SK-N-SH (cell line): ENCODE measurements at regions not wholly inside any gene's neighbourhood (a gene's known extent, or its start where the extent isn't known, plus 50 kb on each side); places are given as distances from the start of the nearest gene placed in this dataset.
"Not testable (repeated sequence)": the region's sequence is repeated elsewhere in the genome, so short reads cannot be mapped to it uniquely, and the experiment has no call there.

Source experiments
- CTCF ChIA-PET: fragments of 300-600, 350-600 bp; formaldehyde crosslinking; extraction: SDS; loops from one replicate; lab custom pipeline; 2021; lab: Yijun Ruan, JAX
- POLR2A ChIA-PET: fragments of 350-600 bp; sonication (Branson Sonifier 250); formaldehyde crosslinking; extraction: SDS; loops from one replicate; lab custom pipeline; 2020; ENCODE audit warnings: antibody characterized with exemption, inconsistent platforms; lab: Yijun Ruan, JAX
- DNase-seq: peaks from one replicate; pipeline ENCODE4 v3.0.0; 2012
- H2AFZ ChIP-seq: fragments of 200-600 bp; sonication (generic); 2 replicates; pipeline ENCODE4 v1.8.1; 2016; ENCODE audit warnings: antibody characterized with exemption, mild to moderate bottlenecking, low read depth
- H3F3A ChIP-seq: fragments of 200-600 bp; sonication (generic); replicated peaks from 2 replicates; pipeline ENCODE3; 2016; ENCODE audit warnings: antibody characterized with exemption, mild to moderate bottlenecking; ENCODE audit not compliant: insufficient read depth
- H3K27ac ChIP-seq, 2 experiments: fragments of 200-500 bp in 1 of 2; fragments of 200-600 bp in 1 of 2; sonication (Bioruptor generic) in 1 of 2; sonication (generic), shearing (Covaris generic) in 1 of 2; 2 replicates each; pipeline versions ENCODE4 v1.5.1 to v1.6.1; 2014 to 2016; ENCODE audit warnings: low read depth in 2 of 2, inconsistent platforms in 1 of 2, low read length in 1 of 2, mild to moderate bottlenecking in 1 of 2, mixed read lengths in 1 of 2
- H3K27me3 ChIP-seq: fragments of 200-600 bp; sonication (generic), shearing (Covaris generic); 2 replicates; pipeline ENCODE4 v1.6.1; 2016; ENCODE audit warnings: mixed run types; ENCODE audit not compliant: insufficient read depth
- H3K36me3 ChIP-seq, 2 experiments: fragments of 200-500 bp in 1 of 2; fragments of 200-600 bp in 1 of 2; sonication (Bioruptor generic) in 1 of 2; sonication (generic) in 1 of 2; replicated peaks in 1 of 2; 2 replicates each; pipeline versions ENCODE3 to v1.5.1; 2014 to 2016; ENCODE audit warnings: low read length in 1 of 2, mild to moderate bottlenecking in 1 of 2; ENCODE audit not compliant: insufficient read depth in 2 of 2, control insufficient read depth in 1 of 2
- H3K4me1 ChIP-seq, 2 experiments: fragments of 200-500 bp in 1 of 2; fragments of 200-600 bp in 1 of 2; sonication (Bioruptor generic) in 1 of 2; sonication (generic), shearing (Covaris generic) in 1 of 2; 2 replicates each; pipeline versions ENCODE4 v1.5.1 to v1.6.1; 2014 to 2016; ENCODE audit warnings: low read depth in 1 of 2, low read length in 1 of 2, mixed run types in 1 of 2; ENCODE audit not compliant: insufficient read depth in 2 of 2, control insufficient read depth in 1 of 2
- H3K4me2 ChIP-seq: fragments of 200-600 bp; sonication (generic), shearing (Covaris generic); 2 replicates; pipeline ENCODE4 v1.6.1; 2017; ENCODE audit warnings: mixed run types
- H3K4me3 ChIP-seq, 2 experiments: fragments of 200-500 bp in 1 of 2; fragments of 200-600 bp in 1 of 2; sonication (Bioruptor generic) in 1 of 2; sonication (generic), shearing (Covaris generic) in 1 of 2; 2 replicates each; pipeline versions ENCODE4 v1.5.1 to v1.8.1; 2014 to 2016; ENCODE audit warnings: low read depth in 2 of 2, inconsistent platforms in 1 of 2, low read length in 1 of 2, mild to moderate bottlenecking in 1 of 2, mixed read lengths in 1 of 2, moderate library complexity in 1 of 2
- H3K79me2 ChIP-seq: fragments of 200-600 bp; sonication (generic); 2 replicates; pipeline ENCODE4 v1.8.1; 2017; ENCODE audit warnings: mild to moderate bottlenecking; ENCODE audit not compliant: insufficient read depth
- H3K9ac ChIP-seq: fragments of 200-600 bp; sonication (generic); 2 replicates; pipeline ENCODE4 v1.6.1; 2017; ENCODE audit warnings: mixed run types
- H3K9me2 ChIP-seq: fragments of 200-600 bp; sonication (generic); 2 replicates; pipeline ENCODE4 v1.6.1; 2017; ENCODE audit warnings: mixed run types
- H3K9me3 ChIP-seq: fragments of 200-600 bp; sonication (generic); 2 replicates; pipeline ENCODE4 v1.6.1; 2017; ENCODE audit warnings: mixed run types, mild to moderate bottlenecking, moderate library complexity
- H4K20me1 ChIP-seq: fragments of 200-600 bp; sonication (generic); 2 replicates; pipeline ENCODE4 v1.6.1; 2017; ENCODE audit warnings: mild to moderate bottlenecking, mixed run types; ENCODE audit not compliant: insufficient read depth
- CHD2 ChIP-seq: fragments of 150-350 bp; IDR thresholded peaks from 2 replicates; pipeline ENCODE4 v1.6.1; 2018; ENCODE audit warnings: low read length; ENCODE audit not compliant: partially characterized antibody
- EP300 ChIP-seq, 2 experiments: IDR thresholded peaks; 2 replicates each; pipeline versions ENCODE4 v1.4.0 to v1.6.1; 2012; ENCODE audit warnings: borderline replicate concordance in 1 of 2, low read depth in 1 of 2, low read length in 1 of 2
- FOSL2 ChIP-seq: IDR thresholded peaks from 2 replicates; pipeline ENCODE4 v1.4.0; 2012; ENCODE audit warnings: low read depth, mild to moderate bottlenecking, moderate library complexity, borderline replicate concordance
- FOXM1 ChIP-seq: IDR thresholded peaks from 2 replicates; pipeline ENCODE4 v1.4.0; 2012; ENCODE audit warnings: low read depth, mild to moderate bottlenecking
- GABPA ChIP-seq: IDR thresholded peaks from 2 replicates; pipeline ENCODE4 v1.4.0; 2012; ENCODE audit warnings: low read depth, mild to moderate bottlenecking
- NRF1 ChIP-seq: IDR thresholded peaks from 2 replicates; pipeline ENCODE4 v1.6.1; 2012; ENCODE audit warnings: low read depth, mild to moderate bottlenecking, low read length
- RAD21 ChIP-seq: IDR thresholded peaks from 2 replicates; pipeline ENCODE4 v1.6.1; 2012; ENCODE audit warnings: mild to moderate bottlenecking, low read length
- RFX5 ChIP-seq: IDR thresholded peaks from 2 replicates; pipeline ENCODE4 v1.6.1; 2012; ENCODE audit warnings: mild to moderate bottlenecking, improper control_type of control experiment, low read length
- SMC3 ChIP-seq: IDR thresholded peaks from 2 replicates; pipeline ENCODE4 v1.6.1; 2012; ENCODE audit warnings: low read depth, low read length, improper control_type of control experiment
- TAF1 ChIP-seq: IDR thresholded peaks from 2 replicates; pipeline ENCODE4 v1.6.1; 2012; ENCODE audit warnings: low read depth, mild to moderate bottlenecking, low read length, moderate library complexity, borderline replicate concordance
- TCF12 ChIP-seq: IDR thresholded peaks from 2 replicates; pipeline ENCODE4 v1.4.0; 2012
- TEAD4 ChIP-seq: IDR thresholded peaks from 2 replicates; pipeline ENCODE4 v1.4.0; 2012; ENCODE audit warnings: mild to moderate bottlenecking, borderline replicate concordance; ENCODE audit not compliant: insufficient read depth
- WGBS: methylation state at CpG from one replicate; pipeline ENCODE4 v1.1.6; 2017; ENCODE audit warnings: low lambda C conversion rate; 5-methylcytosine and 5-hydroxymethylcytosine counted together
- TF ChIP-seq, protein P1 (sequence below): fragments of 200-600 bp; sonication (generic); IDR thresholded peaks from 2 replicates; pipeline ENCODE4 v1.6.1; 2017; ENCODE audit warnings: antibody characterized with exemption, mild to moderate bottlenecking, moderate library complexity
- TF ChIP-seq, protein P2 (sequence below): fragments of 150-350 bp; IDR thresholded peaks from 2 replicates; pipeline ENCODE4 v1.6.1; 2017; ENCODE audit warnings: antibody characterized with exemption, low read length, low read depth, borderline replicate concordance
- TF ChIP-seq, protein P3 (sequence below): fragments of 150-350 bp; IDR thresholded peaks from 2 replicates; pipeline ENCODE4 v1.6.1; 2016; ENCODE audit warnings: mild to moderate bottlenecking, low read depth, low read length

DNA sequence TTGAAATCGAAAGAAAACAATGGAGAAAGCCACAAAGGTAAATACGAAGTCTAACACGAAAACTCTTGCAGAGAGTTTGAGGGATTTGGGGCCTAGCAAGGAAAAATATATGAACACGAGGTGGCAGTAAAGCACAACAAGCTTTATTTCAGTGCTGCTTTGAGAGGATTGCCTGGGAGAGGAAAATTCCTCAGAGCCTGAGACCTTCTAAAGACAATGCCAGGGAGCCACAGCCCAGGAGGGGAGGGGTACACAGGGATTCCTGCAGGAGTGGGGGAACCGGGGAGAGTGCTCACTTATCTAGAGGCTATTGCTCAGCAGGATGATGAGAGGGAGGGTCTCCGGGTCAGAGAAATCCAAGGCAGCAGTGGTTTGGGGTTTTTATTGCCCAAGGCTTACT lies 134.9 kb upstream of the ADCY2 start:
- no peak for TF ChIP-seq TCF12
- no peak for TF ChIP-seq TEAD4
- TF ChIP-seq NRF1: no peak
- peak; percentile 72 for TF ChIP-seq SMC3
- TF ChIP-seq, protein P1, sequence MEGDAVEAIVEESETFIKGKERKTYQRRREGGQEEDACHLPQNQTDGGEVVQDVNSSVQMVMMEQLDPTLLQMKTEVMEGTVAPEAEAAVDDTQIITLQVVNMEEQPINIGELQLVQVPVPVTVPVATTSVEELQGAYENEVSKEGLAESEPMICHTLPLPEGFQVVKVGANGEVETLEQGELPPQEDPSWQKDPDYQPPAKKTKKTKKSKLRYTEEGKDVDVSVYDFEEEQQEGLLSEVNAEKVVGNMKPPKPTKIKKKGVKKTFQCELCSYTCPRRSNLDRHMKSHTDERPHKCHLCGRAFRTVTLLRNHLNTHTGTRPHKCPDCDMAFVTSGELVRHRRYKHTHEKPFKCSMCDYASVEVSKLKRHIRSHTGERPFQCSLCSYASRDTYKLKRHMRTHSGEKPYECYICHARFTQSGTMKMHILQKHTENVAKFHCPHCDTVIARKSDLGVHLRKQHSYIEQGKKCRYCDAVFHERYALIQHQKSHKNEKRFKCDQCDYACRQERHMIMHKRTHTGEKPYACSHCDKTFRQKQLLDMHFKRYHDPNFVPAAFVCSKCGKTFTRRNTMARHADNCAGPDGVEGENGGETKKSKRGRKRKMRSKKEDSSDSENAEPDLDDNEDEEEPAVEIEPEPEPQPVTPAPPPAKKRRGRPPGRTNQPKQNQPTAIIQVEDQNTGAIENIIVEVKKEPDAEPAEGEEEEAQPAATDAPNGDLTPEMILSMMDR: peak; percentile 66
- TF ChIP-seq RFX5: no peak
- no peak for TF ChIP-seq TAF1
- TF ChIP-seq FOSL2: no peak
- TF ChIP-seq CHD2: no peak
- peak; percentile 66 for TF ChIP-seq RAD21
- no peaks in the 10 kb centered on the region for H3K79me2 ChIP-seq
- H3K4me3 ChIP-seq: no peak overlapping the region; a peak in 1 of 4 replicates
- H3K27me3 ChIP-seq: no peaks in the 10 kb centered on the region
- no peaks in the 10 kb centered on the region for H4K20me1 ChIP-seq
- 3% methylated on average over 6 of the region's 6 CpGs for WGBS
- no peak overlapping the region for H3K27ac ChIP-seq
- H3K4me1 ChIP-seq: no peaks in the 10 kb centered on the region
- H3K4me2 ChIP-seq: no peak overlapping the region
- H3K9me3 ChIP-seq: no peaks in the 10 kb centered on the region
- ChIA-PET POLR2A (no interaction called here), CTCF (interaction anchor here (0.7 to 2.5 kb wide), 9 partner anchors 12 to 1125 kb away, joined by 3 to 10 read pairs (median 4); no protein-coding TSS in a partner anchor)
- H2AFZ ChIP-seq: no peak overlapping the region
- H3K36me3 ChIP-seq: no peaks in the 10 kb centered on the region
- H3F3A ChIP-seq: no peaks in the 10 kb centered on the region
- H3K9ac ChIP-seq: no peak overlapping the region
- no peaks in the 10 kb centered on the region for H3K9me2 ChIP-seq
- peak; percentile 10 for DNase-seq

DNA sequence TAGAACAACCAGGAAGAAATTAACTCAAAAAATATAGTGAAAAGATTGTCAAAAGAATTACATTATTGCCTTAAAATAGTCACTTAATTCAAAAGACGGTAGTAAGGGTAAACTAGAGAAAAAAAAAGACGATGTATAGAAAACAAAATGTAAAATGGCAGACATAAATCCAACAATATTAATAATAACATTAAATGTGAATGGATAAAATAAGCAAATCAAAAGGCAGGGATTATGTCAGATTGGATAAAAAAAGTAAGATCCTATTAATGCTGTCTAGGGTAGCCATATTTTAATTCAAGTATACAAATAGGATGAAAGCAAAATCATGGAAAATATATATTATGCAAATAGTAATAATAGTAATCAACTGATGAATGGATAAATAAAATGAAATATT lies 134.0 kb upstream of the ADCY2 start:
- H4K20me1 ChIP-seq: no peaks in the 10 kb centered on the region
- no peak overlapping the region for H3K9ac ChIP-seq
- H3K79me2 ChIP-seq: no peaks in the 10 kb centered on the region
- H3K4me3 ChIP-seq: no peak overlapping the region
- no peaks in the 10 kb centered on the region for H3F3A ChIP-seq
- WGBS: 5% methylated on average over 2 of the region's 2 CpGs
- H3K27me3 ChIP-seq: no peaks in the 10 kb centered on the region
- H2AFZ ChIP-seq: no peak overlapping the region
- H3K36me3 ChIP-seq: no peaks in the 10 kb centered on the region
- CTCF ChIA-PET: interaction anchor here (0.7 to 1.9 kb wide), 3 partner anchors 503 to 1124 kb away, joined by 3 to 10 read pairs (median 4); no protein-coding TSS in a partner anchor
- POLR2A ChIA-PET: no interaction called here
- H3K4me1 ChIP-seq: no peaks in the 10 kb centered on the region
- no peak overlapping the region for H3K4me2 ChIP-seq
- DNase-seq: no peak
- TF ChIP-seq EP300 (IDR thresholded peaks at IDR 0.05; ENCODE audit: borderline replicate concordance in 1 of 2, low read depth in 1 of 2, low read length in 1 of 2) (no peak), CHD2 (no peak), GABPA (no peak), TEAD4 (no peak), RAD21 (no peak), FOXM1 (no peak)
- TF ChIP-seq, protein P2, sequence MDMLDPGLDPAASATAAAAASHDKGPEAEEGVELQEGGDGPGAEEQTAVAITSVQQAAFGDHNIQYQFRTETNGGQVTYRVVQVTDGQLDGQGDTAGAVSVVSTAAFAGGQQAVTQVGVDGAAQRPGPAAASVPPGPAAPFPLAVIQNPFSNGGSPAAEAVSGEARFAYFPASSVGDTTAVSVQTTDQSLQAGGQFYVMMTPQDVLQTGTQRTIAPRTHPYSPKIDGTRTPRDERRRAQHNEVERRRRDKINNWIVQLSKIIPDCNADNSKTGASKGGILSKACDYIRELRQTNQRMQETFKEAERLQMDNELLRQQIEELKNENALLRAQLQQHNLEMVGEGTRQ: no peak
- TF ChIP-seq, protein P3, sequence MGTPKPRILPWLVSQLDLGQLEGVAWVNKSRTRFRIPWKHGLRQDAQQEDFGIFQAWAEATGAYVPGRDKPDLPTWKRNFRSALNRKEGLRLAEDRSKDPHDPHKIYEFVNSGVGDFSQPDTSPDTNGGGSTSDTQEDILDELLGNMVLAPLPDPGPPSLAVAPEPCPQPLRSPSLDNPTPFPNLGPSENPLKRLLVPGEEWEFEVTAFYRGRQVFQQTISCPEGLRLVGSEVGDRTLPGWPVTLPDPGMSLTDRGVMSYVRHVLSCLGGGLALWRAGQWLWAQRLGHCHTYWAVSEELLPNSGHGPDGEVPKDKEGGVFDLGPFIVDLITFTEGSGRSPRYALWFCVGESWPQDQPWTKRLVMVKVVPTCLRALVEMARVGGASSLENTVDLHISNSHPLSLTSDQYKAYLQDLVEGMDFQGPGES: no peak
- H3K9me2 ChIP-seq: no peaks in the 10 kb centered on the region
- no peak overlapping the region for H3K27ac ChIP-seq
- H3K9me3 ChIP-seq: no peaks in the 10 kb centered on the region

DNA sequence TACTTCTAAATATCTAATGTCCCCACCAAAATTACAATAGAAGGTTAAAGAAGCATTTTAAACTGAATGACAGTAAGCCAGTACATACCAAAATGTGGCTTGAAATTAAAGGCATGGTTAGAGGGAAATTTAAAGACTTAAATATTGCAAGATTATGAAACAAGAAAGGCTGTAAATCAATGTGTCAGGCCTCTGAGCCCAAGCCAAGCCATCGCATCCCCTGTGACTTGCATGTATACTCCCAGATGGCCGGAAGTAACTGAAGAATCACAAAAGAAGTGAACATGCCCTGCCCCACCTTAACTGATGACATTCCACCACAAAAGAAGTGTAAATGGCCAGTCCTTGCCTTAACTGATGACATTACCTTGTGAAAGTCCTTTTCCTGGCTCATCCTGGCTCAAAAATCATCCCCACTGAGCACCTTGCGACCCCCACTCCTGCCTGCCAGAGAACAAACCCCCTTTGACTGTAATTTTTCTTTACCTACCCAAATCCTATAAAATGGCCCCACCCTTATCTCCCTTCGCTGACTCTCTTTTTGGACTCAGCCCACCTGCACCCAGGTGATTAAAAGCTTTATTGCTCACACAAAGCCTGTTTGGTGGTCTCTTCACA lies 132.4 kb upstream of the ADCY2 start:
- H3K79me2 ChIP-seq, H3K9me2 ChIP-seq, DNase-seq, H3K4me2 ChIP-seq, H3K9me3 ChIP-seq, H3K27ac ChIP-seq, H2AFZ ChIP-seq, H3K4me3 ChIP-seq, H3K36me3 ChIP-seq, H3F3A ChIP-seq, H3K9ac ChIP-seq, H3K27me3 ChIP-seq, POLR2A ChIA-PET, H3K4me1 ChIP-seq, CTCF ChIA-PET, H4K20me1 ChIP-seq: not testable (repeated sequence)
- WGBS: 5% methylated on average over 4 of the region's 4 CpGs
